Pancreas (tissue), 10 donors: ENCODE measurements at regions not wholly inside any gene's neighbourhood (a gene's known extent, or its start where the extent isn't known, plus 50 kb on each side); places are given as distances from the start of the nearest gene placed in this dataset.

Source experiments
- ATAC-seq, 4 donors: fragments of 200-7000 bp; cut with Tn5 transposase; one replicate each; pipeline versions ENCODE4 v1.8.0 to v1.9.1; 2020; ENCODE audit warnings: mild to moderate bottlenecking in 4 of 4, moderate library complexity in 4 of 4
- DNase-seq, 6 donors: peaks; one replicate each; pipeline ENCODE4 v3.0.0-alpha.2; 2020
- FAIRE-seq: peaks from 2 replicates; lab custom pipeline; 2012; peaks lifted over from hg19 to GRCh38; lab: Jason Lieb, UNC
- H3K27ac ChIP-seq, 4 donors: fragments of 200-600 bp; sonication (generic); 1 replicate in 3 of 4; 2 replicates in 1 of 4; pipeline versions ENCODE4 v1.5.0 to v1.8.0; 2020
- H3K27me3 ChIP-seq, 4 donors: fragments of 200-600 bp; one replicate each; pipeline ENCODE4 v1.8.0; 2021
- H3K36me3 ChIP-seq, 3 donors: fragments of 200-600 bp; sonication (generic) in 1 of 3; one replicate each; pipeline versions ENCODE4 v1.5.0 to v1.8.0; 2020 to 2021
- H3K4me1 ChIP-seq, 3 donors: fragments of 200-600 bp; one replicate each; pipeline ENCODE4 v1.8.0; 2021
- H3K4me3 ChIP-seq, 4 donors: fragments of 200-600 bp; sonication (generic) in 2 of 4; one replicate each; pipeline versions ENCODE4 v1.5.0 to v1.8.0; 2020 to 2021
- H3K9me3 ChIP-seq, 4 donors: fragments of 200-600 bp; one replicate each; pipeline ENCODE4 v1.8.0; 2021
- CTCF ChIP-seq, 4 donors: fragments of 200-600 bp; sonication (generic) in 3 of 4; IDR thresholded peaks; one replicate each; pipeline versions ENCODE4 v1.5.0 to v1.8.0; 2021; ENCODE audit warnings: antibody characterized with exemption in 4 of 4
- WGBS, 2 donors: extraction: QIAGEN DNeasy Blood & Tissue Kit; methylation state at CpG; one replicate each; pipeline ENCODE4 v1.1.7; 2013; 5-methylcytosine and 5-hydroxymethylcytosine counted together
- intact Hi-C, 3 donors: fragments of 100-400 bp; cut with DNase I; formaldehyde crosslinking; loops; one replicate each; pipeline versions ENCODE4 v1.11.1 to v1.14.2; 2022
- donor health status: healthy with polysubstance abuse.
- donor health status: DM: no; HTN: no; CAD: no; lungs with moderate emphysema.
- donor health status: DM: no; HTN: no; CAD: no.
- donor health status: control.
- donor health status: control.
- donor health status: Bipolar disorder and iron deficiency.
- donor health status: DM: yes; HTN: yes; CAD: no.
- donor health status: DM: no; HTN: no; CAD: no.
- donor health status: DM: no; HTN: no; CAD: no.
- donor health status: DM: yes; HTN: yes; CAD: no.

GRCh38 chr6:126955621-126956020, 162.8 kb upstream of the RSPO3 start:
- intact Hi-C loops: no loop called here
- Histone ChIP-seq H3K27me3 (no peaks in the 10 kb centered on the region), H3K4me3 (no peak overlapping the region), H3K27ac (no peak overlapping the region), H3K36me3 (no peaks in the 10 kb centered on the region), H3K4me1 (no peaks in the 10 kb centered on the region), H3K9me3 (no peaks in the 10 kb centered on the region)
- FAIRE-seq (no peak), ATAC-seq (no peak), DNase-seq (no peak)
- 56 to 61% methylated on average over 1 of the region's 1 CpG for WGBS, 2 donors
- no peak for TF ChIP-seq CTCF (IDR thresholded peaks at IDR 0.05)

GRCh38 chr6:126957721-126958120, 160.8 kb upstream of the RSPO3 start:
- Histone ChIP-seq H3K27me3 (no peaks in the 10 kb centered on the region), H3K4me1 (no peaks in the 10 kb centered on the region), H3K36me3 (no peaks in the 10 kb centered on the region), H3K4me3 (no peak overlapping the region), H3K9me3 (no peaks in the 10 kb centered on the region), H3K27ac (no peak overlapping the region)
- FAIRE-seq (no peak), ATAC-seq (no peak), DNase-seq (no peak)
- intact Hi-C loops: no loop called here
- TF ChIP-seq CTCF (IDR thresholded peaks at IDR 0.05): no peak
- WGBS, 2 donors: 81 to 89% methylated on average over 3 of the region's 3 CpGs

GRCh38 chr6:126959765-126960164, 158.7 kb upstream of the RSPO3 start:
- no peak for DNase-seq
- no peaks in the 10 kb centered on the region for H3K4me1 ChIP-seq
- no peak for TF ChIP-seq CTCF (IDR thresholded peaks at IDR 0.05)
- H3K27me3 ChIP-seq: no peaks in the 10 kb centered on the region
- intact Hi-C loops: no loop called here
- H3K4me3 ChIP-seq: no peak overlapping the region
- no peak for FAIRE-seq
- no peak for ATAC-seq
- H3K36me3 ChIP-seq: no peaks in the 10 kb centered on the region
- WGBS, 2 donors: 30 to 48% methylated on average over 1 of the region's 1 CpG
- H3K9me3 ChIP-seq: no peaks in the 10 kb centered on the region
- H3K27ac ChIP-seq: no peak overlapping the region

GRCh38 chr6:126963077-126963809, 155.2 kb upstream of the RSPO3 start:
- 53 to 60% methylated on average over 8 of the region's 8 CpGs for WGBS, 2 donors

More at GRCh38 chr6:126963077-126963809, 155.2 kb upstream of the RSPO3 start:
- Histone ChIP-seq H3K4me3 (no peak overlapping the region), H3K9me3 (no peaks in the 10 kb centered on the region), H3K36me3 (no peaks in the 10 kb centered on the region), H3K4me1 (no peaks in the 10 kb centered on the region), H3K27ac (no peak overlapping the region), H3K27me3 (no peaks in the 10 kb centered on the region)
- FAIRE-seq: no peak
- intact Hi-C loops: no loop called here
- ATAC-seq: no peak
- DNase-seq: no peak
- no peak for TF ChIP-seq CTCF (IDR thresholded peaks at IDR 0.05)
